ENCODE measurements at regions not wholly inside any gene's neighbourhood (a gene's known extent, or its start where the extent isn't known, plus 50 kb on each side); places are given as distances from the start of the nearest gene placed in this dataset.

GRCh38 chr17:53619025-53619424 is 203.7 kb upstream of the KIF2B start:
- H2AFZ ChIP-seq: no peak overlapping the region
- TF ChIP-seq JUNB (IDR thresholded peaks at IDR 0.05; ENCODE audit: unreplicated experiment) (no peak), ZNF331 (CRISPR knock-in tag; IDR thresholded peaks at IDR 0.05; ENCODE audit: low read depth) (no peak), STAT1 (IDR thresholded peaks at IDR 0.05; ENCODE audit: unreplicated experiment) (no peak), CTCF (conservative IDR thresholded peaks at IDR 0.05; ENCODE audit: low read depth in 2 of 2) (no peak), POLR2AphosphoS5 (IDR thresholded peaks at IDR 0.05; ENCODE audit: low read depth) (no peak), EZH2 (IDR thresholded peaks at IDR 0.05; ENCODE audit: low read depth, unreplicated experiment) (no peak), REST (IDR thresholded peaks at IDR 0.05; ENCODE audit: unreplicated experiment) (no peak), ZNF462 (CRISPR knock-in tag; IDR thresholded peaks at IDR 0.05) (no peak), ZNF114 (CRISPR knock-in tag; IDR thresholded peaks at IDR 0.05) (no peak), EZH2phosphoT487 (IDR thresholded peaks at IDR 0.05; ENCODE audit: unreplicated experiment) (no peak), CREB1 (CRISPR knock-in tag; IDR thresholded peaks at IDR 0.05; ENCODE audit: low read depth) (no peak), ETS1 (IDR thresholded peaks at IDR 0.05) (no peak), NANOG (IDR thresholded peaks at IDR 0.05; ENCODE audit: borderline replicate concordance) (no peak)

More at GRCh38 chr17:53619025-53619424, 203.7 kb upstream of the KIF2B start:
- H3K27me3 ChIP-seq (ENCODE audit: insufficient read depth): no peaks in the 10 kb centered on the region
- DNase-seq (ENCODE audit: low spot score) (no peak), ATAC-seq (no peak)
- Mint-ChIP-seq H3K27me3 (ENCODE audit: insufficient read depth, low read depth, poor library complexity) (no peaks in the 10 kb centered on the region), H3K4me3 (no peak overlapping the region), H3K27ac (no peak overlapping the region), H3K4me1 (no peaks in the 10 kb centered on the region), H3K36me3 (ENCODE audit: low read depth) (peaks cover 19% of the 10 kb centered on the region; the same call in 2 of the 3 replicates), H3K9me3 (peaks cover 17% of the 10 kb centered on the region)
- no peaks in the 10 kb centered on the region for H3K4me1 ChIP-seq (ENCODE audit: insufficient read depth)
- 0 out of 2 replicates have a peak, but pooled peaks cover 3% of the 10 kb centered on the region for H3K36me3 ChIP-seq (ENCODE audit: insufficient read depth)
- no peak overlapping the region for H3K4me2 ChIP-seq
- no peaks in the 10 kb centered on the region for H4K20me1 ChIP-seq (replicated peaks; ENCODE audit: insufficient read depth)
- no peaks in the 10 kb centered on the region for H3K79me2 ChIP-seq (replicated peaks; ENCODE audit: insufficient read depth)
- H3K4me3 ChIP-seq: no peak overlapping the region
- no peak overlapping the region for H3K27ac ChIP-seq (ENCODE audit: low read depth)
- H3K9me2 ChIP-seq (ENCODE audit: insufficient read depth): no peaks in the 10 kb centered on the region
- no peaks in the 10 kb centered on the region for H3F3A ChIP-seq (replicated peaks; ENCODE audit: low read depth)

All from GM23338 (cell line).